ENCODE measurements at regions not wholly inside any gene's neighbourhood (a gene's known extent, or its start where the extent isn't known, plus 50 kb on each side); places are given as distances from the start of the nearest gene placed in this dataset.

GRCh38 chr16:51450909-51451308 lies 299.8 kb upstream of the SALL1 start:
- no peaks in the 10 kb centered on the region for H3K27me3 Mint-ChIP-seq
- ChIA-PET POLR2A (no interaction called here), CTCF (no interaction called here)
- no peaks in the 10 kb centered on the region for H3K27me3 ChIP-seq (ENCODE audit: control insufficient read depth in 1 of 2, insufficient read depth in 2 of 2, low read length in 2 of 2)
- ATAC-seq (ENCODE audit: poor library complexity) (no peak), DNase-seq (no peak)
- no peaks in the 10 kb centered on the region for H3K4me1 Mint-ChIP-seq (ENCODE audit: low read depth)
- intact Hi-C loops (cut with DNase I, micrococcal nuclease) = no loop called here
- H3K27ac ChIP-seq (ENCODE audit: low read depth in 1 of 2, low read length in 2 of 2) = no peak overlapping the region
- H3K27ac Mint-ChIP-seq = no peak overlapping the region
- H3K4me1 ChIP-seq (ENCODE audit: insufficient read depth, low read length) = no peaks in the 10 kb centered on the region
- no peak overlapping the region for H3K4me3 ChIP-seq (ENCODE audit: low read length)
- no peak for TF ChIP-seq CTCF (IDR thresholded peaks at IDR 0.05)
- H3K36me3 ChIP-seq (ENCODE audit: insufficient read depth, low read length) = no peaks in the 10 kb centered on the region
- no peak overlapping the region for H3K4me3 Mint-ChIP-seq
- H3K36me3 Mint-ChIP-seq (ENCODE audit: low read depth) = no peaks in the 10 kb centered on the region
- H3K9me3 Mint-ChIP-seq = peaks cover 9% of the 10 kb centered on the region
- H3K9me3 ChIP-seq (ENCODE audit: control insufficient read depth in 1 of 2, insufficient read depth in 1 of 2, low read length in 2 of 2) = peaks cover 0 to 6% of the 10 kb centered on the region in 2 experiments

DNA sequence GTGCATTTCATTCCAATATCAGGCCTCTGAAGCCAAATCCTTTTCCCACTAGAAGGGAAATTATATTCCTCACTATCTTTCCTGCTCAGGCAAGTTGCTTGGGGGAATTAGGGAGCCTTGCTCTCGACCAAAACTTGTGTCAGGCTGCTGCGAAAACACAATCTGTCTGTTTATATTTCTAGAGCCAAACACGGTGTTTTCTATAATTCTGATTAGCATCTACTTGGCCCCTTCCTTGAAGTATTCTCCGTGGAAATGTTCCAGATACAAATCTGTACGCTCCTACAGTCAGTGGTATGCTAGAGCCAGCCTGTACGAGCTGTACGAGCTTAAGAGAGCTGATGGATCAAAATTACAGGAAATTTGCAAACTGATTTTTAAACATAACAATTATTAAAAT lies 299.3 kb upstream of the SALL1 start:
- Mint-ChIP-seq H3K4me1 (ENCODE audit: low read depth) (no peaks in the 10 kb centered on the region), H3K27me3 (no peaks in the 10 kb centered on the region), H3K4me3 (no peak overlapping the region), H3K9me3 (peaks cover 9% of the 10 kb centered on the region), H3K27ac (no peak overlapping the region), H3K36me3 (ENCODE audit: low read depth) (no peaks in the 10 kb centered on the region)
- ChIA-PET CTCF (no interaction called here), POLR2A (no interaction called here)
- TF ChIP-seq CTCF (IDR thresholded peaks at IDR 0.05) = no peak
- Histone ChIP-seq H3K4me3 (ENCODE audit: low read length) (no peak overlapping the region), H3K4me1 (ENCODE audit: insufficient read depth, low read length) (no peaks in the 10 kb centered on the region), H3K27me3 (ENCODE audit: control insufficient read depth in 1 of 2, insufficient read depth in 2 of 2, low read length in 2 of 2) (no peaks in the 10 kb centered on the region), H3K9me3 (ENCODE audit: control insufficient read depth in 1 of 2, insufficient read depth in 1 of 2, low read length in 2 of 2) (peaks cover 0 to 6% of the 10 kb centered on the region in 2 experiments), H3K36me3 (ENCODE audit: insufficient read depth, low read length) (no peaks in the 10 kb centered on the region), H3K27ac (ENCODE audit: low read depth in 1 of 2, low read length in 2 of 2) (no peak overlapping the region)
- ATAC-seq (ENCODE audit: poor library complexity) (no peak), DNase-seq (no peak)
- intact Hi-C loops (cut with DNase I, micrococcal nuclease) = no loop called here

DNA sequence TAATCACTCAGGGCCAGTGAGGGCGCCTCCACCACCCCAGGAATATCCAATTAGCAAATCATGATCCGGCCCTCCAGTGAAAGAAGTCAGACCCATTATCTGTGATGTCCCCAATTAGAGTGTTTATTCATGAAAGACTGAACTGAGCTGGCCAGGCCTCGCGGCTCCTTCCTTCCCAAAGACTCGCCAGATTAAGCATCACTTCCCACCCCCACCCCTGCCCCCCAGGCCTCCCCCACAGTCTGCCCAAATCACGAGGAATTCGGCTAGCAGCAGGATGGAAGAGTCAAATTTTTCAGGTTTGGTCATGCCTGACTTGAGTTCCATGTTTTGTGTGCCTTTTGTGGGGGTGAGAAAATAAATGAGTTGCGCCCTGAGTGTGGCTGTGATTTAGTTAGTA lies 298.4 kb upstream of the SALL1 start:
- intact Hi-C loops (cut with DNase I, micrococcal nuclease) = no loop called here
- no peaks in the 10 kb centered on the region for H3K27me3 Mint-ChIP-seq

More for the DNA sequence above, 298.4 kb upstream of the SALL1 start:
- TF ChIP-seq CTCF (IDR thresholded peaks at IDR 0.05) = no peak
- Mint-ChIP-seq H3K4me3 (no peak overlapping the region), H3K9me3 (peaks cover 7% of the 10 kb centered on the region), H3K27ac (no peak overlapping the region), H3K4me1 (ENCODE audit: low read depth) (no peaks in the 10 kb centered on the region), H3K36me3 (ENCODE audit: low read depth) (no peaks in the 10 kb centered on the region)
- POLR2A ChIA-PET = no interaction called here
- Histone ChIP-seq H3K27ac (ENCODE audit: low read depth in 1 of 2, low read length in 2 of 2) (no peak overlapping the region), H3K27me3 (ENCODE audit: control insufficient read depth in 1 of 2, insufficient read depth in 2 of 2, low read length in 2 of 2) (no peaks in the 10 kb centered on the region), H3K9me3 (ENCODE audit: control insufficient read depth in 1 of 2, insufficient read depth in 1 of 2, low read length in 2 of 2) (peaks cover 0 to 10% of the 10 kb centered on the region in 2 experiments), H3K36me3 (ENCODE audit: insufficient read depth, low read length) (no peaks in the 10 kb centered on the region), H3K4me1 (ENCODE audit: insufficient read depth, low read length) (no peaks in the 10 kb centered on the region), H3K4me3 (ENCODE audit: low read length) (no peak overlapping the region)
- ATAC-seq (ENCODE audit: poor library complexity) = no peak
- CTCF ChIA-PET = no interaction called here
- no peak for DNase-seq
